ENCODE measurements at regions not wholly inside any gene's neighbourhood (a gene's known extent, or its start where the extent isn't known, plus 50 kb on each side); places are given as distances from the start of the nearest gene placed in this dataset.

GRCh38 chr5:106923409-106923808 lies 747.3 kb downstream of the EFNA5 start:
- dilution Hi-C loops (cut with MboI; ENCODE audit: extremely low pct_ligation_motif_present, low sequenced_read_pairs) = no loop called here
- no peaks in the 10 kb centered on the region for H3K79me2 ChIP-seq (ENCODE audit: control insufficient read depth, insufficient read depth, low read length)
- no peak overlapping the region for H3K4me2 ChIP-seq (ENCODE audit: control insufficient read depth, extremely low read depth, insufficient read depth, low read depth, low read length)
- no peak overlapping the region for H2AFZ ChIP-seq (ENCODE audit: control insufficient read depth, low read length)
- no peak overlapping the region for H3K9ac ChIP-seq (ENCODE audit: control insufficient read depth, extremely low read depth, insufficient read depth, low read length)
- H3K4me1 ChIP-seq (ENCODE audit: control insufficient read depth, extremely low read depth, insufficient read depth, low read length) = no peaks in the 10 kb centered on the region
- no peaks in the 10 kb centered on the region for H4K20me1 ChIP-seq (ENCODE audit: control insufficient read depth, extremely low read depth, insufficient read depth, low read length)
- no peak for DNase-seq (ENCODE audit: low read depth, low spot score)
- no peaks in the 10 kb centered on the region for H3K9me3 ChIP-seq (ENCODE audit: control insufficient read depth, low read depth, low read length)
- TF ChIP-seq CTCF (optimal IDR thresholded peaks at IDR 0.05 in 1 of 3, IDR thresholded peaks at IDR 0.05 in 1 of 3, conservative IDR thresholded peaks at IDR 0.05 in 1 of 3; ENCODE audit: extremely low read depth in 1 of 3, insufficient read depth in 2 of 3, low read length in 3 of 3) = no peak
- no peak for TF ChIP-seq EZH2 (IDR thresholded peaks at IDR 0.05; ENCODE audit: low read length)
- H3K36me3 ChIP-seq (ENCODE audit: control insufficient read depth in 2 of 2, extremely low read depth in 1 of 2, insufficient read depth in 2 of 2, low read length in 2 of 2) = no peaks in the 10 kb centered on the region
- no peak overlapping the region for H3K4me3 ChIP-seq (ENCODE audit: control insufficient read depth in 2 of 3, extremely low read depth in 1 of 3, insufficient read depth in 2 of 3, low read depth in 1 of 3, low read length in 3 of 3)
- no peaks in the 10 kb centered on the region for H3K9me1 ChIP-seq (ENCODE audit: control insufficient read depth, extremely low read depth, insufficient read depth, low read length)
- H3K27ac ChIP-seq (ENCODE audit: control insufficient read depth, insufficient read depth, low read length) = no peak overlapping the region
- no peaks in the 10 kb centered on the region for H3K27me3 ChIP-seq (ENCODE audit: control insufficient read depth, extremely low read depth, insufficient read depth, low read length)
- no peak for FAIRE-seq

GRCh38 chr5:106921567-106921966 lies 749.2 kb downstream of the EFNA5 start:
- Histone ChIP-seq H3K79me2 (ENCODE audit: control insufficient read depth, insufficient read depth, low read length) (no peaks in the 10 kb centered on the region), H3K27me3 (ENCODE audit: control insufficient read depth, extremely low read depth, insufficient read depth, low read length) (no peaks in the 10 kb centered on the region), H3K4me1 (ENCODE audit: control insufficient read depth, extremely low read depth, insufficient read depth, low read length) (no peaks in the 10 kb centered on the region), H3K4me3 (ENCODE audit: control insufficient read depth in 2 of 3, extremely low read depth in 1 of 3, insufficient read depth in 2 of 3, low read depth in 1 of 3, low read length in 3 of 3) (no peak overlapping the region), H3K4me2 (ENCODE audit: control insufficient read depth, extremely low read depth, insufficient read depth, low read depth, low read length) (no peak overlapping the region), H3K9ac (ENCODE audit: control insufficient read depth, extremely low read depth, insufficient read depth, low read length) (no peak overlapping the region), H4K20me1 (ENCODE audit: control insufficient read depth, extremely low read depth, insufficient read depth, low read length) (no peaks in the 10 kb centered on the region), H3K27ac (ENCODE audit: control insufficient read depth, insufficient read depth, low read length) (no peak overlapping the region), H3K9me3 (ENCODE audit: control insufficient read depth, low read depth, low read length) (no peaks in the 10 kb centered on the region), H3K9me1 (ENCODE audit: control insufficient read depth, extremely low read depth, insufficient read depth, low read length) (no peaks in the 10 kb centered on the region), H3K36me3 (ENCODE audit: control insufficient read depth in 2 of 2, extremely low read depth in 1 of 2, insufficient read depth in 2 of 2, low read length in 2 of 2) (no peaks in the 10 kb centered on the region), H2AFZ (ENCODE audit: control insufficient read depth, low read length) (no peak overlapping the region)
- TF ChIP-seq EZH2 (IDR thresholded peaks at IDR 0.05; ENCODE audit: low read length) (no peak), CTCF (optimal IDR thresholded peaks at IDR 0.05 in 1 of 3, IDR thresholded peaks at IDR 0.05 in 1 of 3, conservative IDR thresholded peaks at IDR 0.05 in 1 of 3; ENCODE audit: extremely low read depth in 1 of 3, insufficient read depth in 2 of 3, low read length in 3 of 3) (no peak)
- dilution Hi-C loops (cut with MboI; ENCODE audit: extremely low pct_ligation_motif_present, low sequenced_read_pairs) = no loop called here
- FAIRE-seq (no peak), DNase-seq (ENCODE audit: low read depth, low spot score) (no peak)
